ENCODE measurements at regions not wholly inside any gene's neighbourhood (a gene's known extent, or its start where the extent isn't known, plus 50 kb on each side); places are given as distances from the start of the nearest gene placed in this dataset.

GRCh38 chr2:120930236-120930635 is 194.6 kb downstream of the GLI2 start:
- in situ Hi-C loops (cut with HindIII; ENCODE audit: extremely low pct_ligation_motif_present, low pct_unique_long_range_greater_than_20kb): no loop called here
- Histone ChIP-seq H3K4me1 (ENCODE audit: insufficient read depth, low read length) (peaks cover 28% of the 10 kb centered on the region), H3K27me3 (ENCODE audit: control insufficient read depth in 1 of 2, insufficient read depth in 2 of 2, low read length in 2 of 2) (peaks cover 2 to 21% of the 10 kb centered on the region in 2 experiments; a peak in 2 of 5 replicates), H3K9me3 (ENCODE audit: low read length) (peaks cover 7% of the 10 kb centered on the region), H3K4me2 (ENCODE audit: low read depth, low read length) (no peak overlapping the region), H2AFZ (ENCODE audit: low read length) (no peak overlapping the region), H3K9ac (ENCODE audit: insufficient read depth, low read depth, low read length) (no peak overlapping the region), H4K20me1 (ENCODE audit: insufficient read depth, low read length) (no peaks in the 10 kb centered on the region), H3K27ac (ENCODE audit: extremely low read length, insufficient read depth, low read length) (no peak overlapping the region), H3K4me3 (replicated peaks in 1 of 3; ENCODE audit: insufficient read depth in 1 of 3, low read depth in 2 of 3, low read length in 3 of 3) (no peak overlapping the region), H3K36me3 (replicated peaks in 1 of 2; ENCODE audit: control insufficient read depth in 1 of 2, insufficient read depth in 2 of 2, low read length in 2 of 2) (no peaks in the 10 kb centered on the region), H3K79me2 (ENCODE audit: insufficient read depth, low read length) (no peaks in the 10 kb centered on the region)
- intact Hi-C loops (cut with micrococcal nuclease; ENCODE audit: unreplicated experiment): no loop called here
- no peak for FAIRE-seq
- no peak for DNase-seq (ENCODE audit: low spot score)
- POLR2A ChIA-PET: no interaction called here
- ATAC-seq: no peak
- TF ChIP-seq MIXL1 (CRISPR knock-in tag; IDR thresholded peaks at IDR 0.05): no peak
- no peak for TF ChIP-seq UBTF (CRISPR knock-in tag; IDR thresholded peaks at IDR 0.05)
- TF ChIP-seq CEBPG (CRISPR knock-in tag; IDR thresholded peaks at IDR 0.05): no peak
- TF ChIP-seq TOE1 (CRISPR knock-in tag; IDR thresholded peaks at IDR 0.05): no peak
- CTCF ChIA-PET (ENCODE audit: low intra/inter-chr PET ratio, low total read pairs): no interaction called here
- no TSS peak for BruUV-seq (replicated peaks)
- 77% methylated on average over 10 of the region's 10 CpGs for WGBS (ENCODE audit: low lambda C conversion rate)

GRCh38 chr2:120930864-120931263 is 195.2 kb downstream of the GLI2 start:
- POLR2A ChIA-PET: no interaction called here

More at GRCh38 chr2:120930864-120931263, 195.2 kb downstream of the GLI2 start:
- H3K27me3 ChIP-seq (ENCODE audit: control insufficient read depth in 1 of 2, insufficient read depth in 2 of 2, low read length in 2 of 2): peaks cover 2 to 21% of the 10 kb centered on the region in 2 experiments; a peak in 2 of 5 replicates
- no peaks in the 10 kb centered on the region for H3K79me2 ChIP-seq (ENCODE audit: insufficient read depth, low read length)
- no peak for TF ChIP-seq RNF2 (conservative IDR thresholded peaks at IDR 0.05; ENCODE audit: low read depth)
- TF ChIP-seq CENPT (CRISPR knock-in tag; IDR thresholded peaks at IDR 0.05; ENCODE audit: low read depth): 0 out of 2 replicates have a peak, but pooled peaks have one; percentile 32
- 69% methylated on average over 3 of the region's 3 CpGs for WGBS (ENCODE audit: low lambda C conversion rate)
- peaks cover 34% of the 10 kb centered on the region for H3K4me1 ChIP-seq (ENCODE audit: insufficient read depth, low read length)
- H3K9me3 ChIP-seq (ENCODE audit: low read length): peaks cover 7% of the 10 kb centered on the region
- no peak overlapping the region for H2AFZ ChIP-seq (ENCODE audit: low read length)
- H3K9ac ChIP-seq (ENCODE audit: insufficient read depth, low read depth, low read length): no peak overlapping the region
- no peak overlapping the region for H3K27ac ChIP-seq (ENCODE audit: extremely low read length, insufficient read depth, low read length)
- intact Hi-C loops (cut with micrococcal nuclease; ENCODE audit: unreplicated experiment) (no loop called here), in situ Hi-C loops (cut with HindIII; ENCODE audit: extremely low pct_ligation_motif_present, low pct_unique_long_range_greater_than_20kb) (no loop called here)
- H3K36me3 ChIP-seq (replicated peaks in 1 of 2; ENCODE audit: control insufficient read depth in 1 of 2, insufficient read depth in 2 of 2, low read length in 2 of 2): no peaks in the 10 kb centered on the region
- no peak overlapping the region for H3K4me2 ChIP-seq (ENCODE audit: low read depth, low read length)
- DNase-seq (ENCODE audit: low spot score) (no peak), ATAC-seq (no peak), FAIRE-seq (no peak)
- no peaks in the 10 kb centered on the region for H4K20me1 ChIP-seq (ENCODE audit: insufficient read depth, low read length)
- no TSS peak for BruUV-seq (replicated peaks)
- H3K4me3 ChIP-seq (replicated peaks in 1 of 3; ENCODE audit: insufficient read depth in 1 of 3, low read depth in 2 of 3, low read length in 3 of 3): no peak overlapping the region
- CTCF ChIA-PET (ENCODE audit: low intra/inter-chr PET ratio, low total read pairs): no interaction called here

Measured in HepG2 (cell line).